ENCODE measurements at regions not wholly inside any gene's neighbourhood (a gene's known extent, or its start where the extent isn't known, plus 50 kb on each side); places are given as distances from the start of the nearest gene placed in this dataset.

DNA sequence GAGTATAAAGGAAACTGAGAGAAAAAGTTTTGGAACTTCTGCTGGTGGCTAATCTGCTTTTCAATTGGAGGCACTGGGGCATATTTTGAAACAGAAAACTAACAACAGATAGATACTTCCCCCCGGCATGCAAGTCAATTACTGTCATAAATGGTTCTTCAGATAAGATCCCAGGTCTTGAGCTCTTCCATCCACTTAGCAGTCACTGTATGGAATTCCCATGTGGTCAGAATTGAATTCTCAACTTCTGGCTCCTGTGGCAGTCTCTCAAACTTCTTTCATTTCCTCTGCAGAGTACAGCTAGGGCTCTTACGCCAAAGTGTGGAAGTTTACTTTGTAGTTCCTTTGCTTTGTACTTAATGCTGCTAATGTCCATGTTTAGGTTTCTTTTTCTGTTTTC is 452.2 kb downstream of the IPO8 start:
- Histone ChIP-seq H2BK20ac (ENCODE audit: low read depth, low read length) (no peak overlapping the region), H3K4me2 (ENCODE audit: low read depth, low read length) (no peak overlapping the region), H3K23ac (ENCODE audit: low read depth, low read length) (no peak overlapping the region), H4K5ac (ENCODE audit: low read depth, low read length) (no peak overlapping the region), H4K20me1 (ENCODE audit: insufficient read depth, low read length) (no peaks in the 10 kb centered on the region), H3K18ac (ENCODE audit: low read depth, low read length) (no peak overlapping the region), H3K27me3 (ENCODE audit: control insufficient read depth, insufficient read depth, low read length) (no peaks in the 10 kb centered on the region), H2AK9ac (replicated peaks; ENCODE audit: low read depth, low read length, poor library complexity) (no peak overlapping the region), H2AFZ (replicated peaks; ENCODE audit: low read length, poor library complexity) (no peak overlapping the region), H3K36me3 (ENCODE audit: control insufficient read depth, insufficient read depth, low read length) (no peaks in the 10 kb centered on the region), H3K14ac (replicated peaks; ENCODE audit: low read depth, low read length) (no peak overlapping the region), H3K9me1 (ENCODE audit: insufficient read depth, low read length) (no peaks in the 10 kb centered on the region), H3K4ac (ENCODE audit: low read depth, low read length) (no peak overlapping the region), H3K9ac (ENCODE audit: low read depth, low read length) (no peak overlapping the region), H2BK15ac (ENCODE audit: low read depth, low read length) (no peak overlapping the region), H3K27ac (ENCODE audit: insufficient read depth, low read length) (no peak overlapping the region), H3K9me3 (ENCODE audit: control insufficient read depth, insufficient read depth, low read length) (no peaks in the 10 kb centered on the region), H3K4me1 (ENCODE audit: control insufficient read depth, insufficient read depth, low read length) (no peaks in the 10 kb centered on the region), H3K4me3 (ENCODE audit: insufficient read depth, low read depth, low read length) (no peak overlapping the region), H2BK120ac (ENCODE audit: low read depth, low read length) (no peak overlapping the region), H2BK5ac (ENCODE audit: low read depth, low read length, poor library complexity, severe bottlenecking) (no peak overlapping the region), H4K91ac (ENCODE audit: insufficient read depth, low read depth, low read length) (no peak overlapping the region), H4K8ac (ENCODE audit: low read depth in 2 of 2, low read length in 2 of 2) (no peak overlapping the region), H3K56ac (ENCODE audit: extremely low read depth, insufficient read depth, low read length) (no peak overlapping the region), H3K79me1 (ENCODE audit: low read depth in 1 of 2, low read length in 2 of 2) (no peaks in the 10 kb centered on the region), H2AK5ac (ENCODE audit: low read depth, low read length) (no peak overlapping the region)
- TF ChIP-seq RAD21 (IDR thresholded peaks at IDR 0.05; ENCODE audit: low read length) = no peak
- no peak for TF ChIP-seq RFX5 (IDR thresholded peaks at IDR 0.05; ENCODE audit: low read depth, low read length)
- no peak for TF ChIP-seq SMC3 (IDR thresholded peaks at IDR 0.05; ENCODE audit: low read depth, low read length)
- no peak for TF ChIP-seq MAFK (IDR thresholded peaks at IDR 0.05; ENCODE audit: low read depth, low read length)
- TF ChIP-seq, protein P1, sequence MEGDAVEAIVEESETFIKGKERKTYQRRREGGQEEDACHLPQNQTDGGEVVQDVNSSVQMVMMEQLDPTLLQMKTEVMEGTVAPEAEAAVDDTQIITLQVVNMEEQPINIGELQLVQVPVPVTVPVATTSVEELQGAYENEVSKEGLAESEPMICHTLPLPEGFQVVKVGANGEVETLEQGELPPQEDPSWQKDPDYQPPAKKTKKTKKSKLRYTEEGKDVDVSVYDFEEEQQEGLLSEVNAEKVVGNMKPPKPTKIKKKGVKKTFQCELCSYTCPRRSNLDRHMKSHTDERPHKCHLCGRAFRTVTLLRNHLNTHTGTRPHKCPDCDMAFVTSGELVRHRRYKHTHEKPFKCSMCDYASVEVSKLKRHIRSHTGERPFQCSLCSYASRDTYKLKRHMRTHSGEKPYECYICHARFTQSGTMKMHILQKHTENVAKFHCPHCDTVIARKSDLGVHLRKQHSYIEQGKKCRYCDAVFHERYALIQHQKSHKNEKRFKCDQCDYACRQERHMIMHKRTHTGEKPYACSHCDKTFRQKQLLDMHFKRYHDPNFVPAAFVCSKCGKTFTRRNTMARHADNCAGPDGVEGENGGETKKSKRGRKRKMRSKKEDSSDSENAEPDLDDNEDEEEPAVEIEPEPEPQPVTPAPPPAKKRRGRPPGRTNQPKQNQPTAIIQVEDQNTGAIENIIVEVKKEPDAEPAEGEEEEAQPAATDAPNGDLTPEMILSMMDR (conservative IDR thresholded peaks at IDR 0.05; ENCODE audit: low read depth, low read length) = no peak
- no peak for TF ChIP-seq MAZ (IDR thresholded peaks at IDR 0.05; ENCODE audit: borderline replicate concordance, low read depth, low read length)
- no peak for TF ChIP-seq FOS (IDR thresholded peaks at IDR 0.05; ENCODE audit: low read depth, low read length)
- no peak for TF ChIP-seq BHLHE40 (IDR thresholded peaks at IDR 0.05; ENCODE audit: low read depth, low read length)
- TF ChIP-seq CHD1 (IDR thresholded peaks at IDR 0.05; ENCODE audit: low read depth, low read length) = no peak
- no peak for TF ChIP-seq MXI1 (IDR thresholded peaks at IDR 0.05; ENCODE audit: borderline replicate concordance, low read depth, low read length)
- TF ChIP-seq, protein P2, sequence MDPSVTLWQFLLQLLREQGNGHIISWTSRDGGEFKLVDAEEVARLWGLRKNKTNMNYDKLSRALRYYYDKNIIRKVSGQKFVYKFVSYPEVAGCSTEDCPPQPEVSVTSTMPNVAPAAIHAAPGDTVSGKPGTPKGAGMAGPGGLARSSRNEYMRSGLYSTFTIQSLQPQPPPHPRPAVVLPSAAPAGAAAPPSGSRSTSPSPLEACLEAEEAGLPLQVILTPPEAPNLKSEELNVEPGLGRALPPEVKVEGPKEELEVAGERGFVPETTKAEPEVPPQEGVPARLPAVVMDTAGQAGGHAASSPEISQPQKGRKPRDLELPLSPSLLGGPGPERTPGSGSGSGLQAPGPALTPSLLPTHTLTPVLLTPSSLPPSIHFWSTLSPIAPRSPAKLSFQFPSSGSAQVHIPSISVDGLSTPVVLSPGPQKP (IDR thresholded peaks at IDR 0.05; ENCODE audit: borderline replicate concordance, low read depth, low read length) = no peak
- no peak for TF ChIP-seq CEBPB (IDR thresholded peaks at IDR 0.05; ENCODE audit: low read depth, low read length)
- no peak for TF ChIP-seq POLR2A (IDR thresholded peaks at IDR 0.05; ENCODE audit: low read depth, low read length)
- no peak for TF ChIP-seq NFE2L2 (IDR thresholded peaks at IDR 0.05; ENCODE audit: low read depth, low read length)
- TF ChIP-seq RCOR1 (IDR thresholded peaks at IDR 0.05; ENCODE audit: insufficient replicate concordance, low read length) = no peak
- TF ChIP-seq, protein P3, sequence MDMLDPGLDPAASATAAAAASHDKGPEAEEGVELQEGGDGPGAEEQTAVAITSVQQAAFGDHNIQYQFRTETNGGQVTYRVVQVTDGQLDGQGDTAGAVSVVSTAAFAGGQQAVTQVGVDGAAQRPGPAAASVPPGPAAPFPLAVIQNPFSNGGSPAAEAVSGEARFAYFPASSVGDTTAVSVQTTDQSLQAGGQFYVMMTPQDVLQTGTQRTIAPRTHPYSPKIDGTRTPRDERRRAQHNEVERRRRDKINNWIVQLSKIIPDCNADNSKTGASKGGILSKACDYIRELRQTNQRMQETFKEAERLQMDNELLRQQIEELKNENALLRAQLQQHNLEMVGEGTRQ (IDR thresholded peaks at IDR 0.05; ENCODE audit: low read depth, low read length) = no peak
- DNase-seq = no peak
- dilution Hi-C loops (cut with HindIII; ENCODE audit: low sequenced_read_pairs, unreplicated experiment) = no loop called here
- WGBS, 2 experiments (ENCODE audit: extremely low coverage in 2 of 2, insufficient read length in 1 of 2) = no CpG with 5 or more reads among the region's 2 CpGs
- no TSS peak for BruUV-seq (replicated peaks)
- ATAC-seq (ENCODE audit: low read depth) = no peak
- in situ Hi-C loops (cut with MboI; ENCODE audit: low sequenced_read_pairs) = no loop called here
- CTCF ChIA-PET = interaction anchor here (1.0 kb wide), 1 partner anchor 14 kb away, joined by 3 read pairs; no protein-coding TSS in a partner anchor
- POLR2A ChIA-PET (ENCODE audit: unreplicated experiment) = no interaction called here
- intact Hi-C loops (cut with micrococcal nuclease) = no loop called here
